Activated CD8-positive, alpha-beta memory T cell treated with anti-CD3 and anti-CD28 coated beads for 4 hours (primary cell): ENCODE measurements at regions not wholly inside any gene's neighbourhood (a gene's known extent, or its start where the extent isn't known, plus 50 kb on each side); places are given as distances from the start of the nearest gene placed in this dataset.

Source experiments
- DNase-seq, 2 donors: peaks; one replicate each; pipeline ENCODE4 v3.0.0-alpha.2; 2020; ENCODE audit warnings: low read depth in 2 of 2

GRCh38 chr1:55276671-55277376 lies 61.7 kb upstream of the USP24 start:
- DNase-seq = no peak

GRCh38 chr1:55275941-55276341 lies 60.8 kb upstream of the USP24 start:
- no peak for DNase-seq

- DNase-seq = no peak
Observed at GRCh38 chr1:55275151-55275748, 60.1 kb upstream of the USP24 start.

- no peak for DNase-seq
Observed at GRCh38 chr1:55272994-55273393, 57.8 kb upstream of the USP24 start.
